Keratinocyte (primary cell): ENCODE measurements at regions not wholly inside any gene's neighbourhood (a gene's known extent, or its start where the extent isn't known, plus 50 kb on each side); places are given as distances from the start of the nearest gene placed in this dataset.

Experiments
- DNase-seq: peaks from one replicate; pipeline ENCODE4 v3.0.0-alpha.2; 2011; ENCODE audit warnings: low read depth, missing footprints, low spot score
- FAIRE-seq: peaks from 2 replicates; lab custom pipeline; 2011; peaks lifted over from hg19 to GRCh38; lab: Jason Lieb, UNC
- H2AFZ ChIP-seq: 2 replicates; pipeline ENCODE4 v1.6.0; 2012; ENCODE audit warnings: low read length, control low read depth, inconsistent platforms; ENCODE audit not compliant: control insufficient read depth
- H3K27ac ChIP-seq: 2 replicates; pipeline ENCODE4 v1.5.1; 2011; ENCODE audit warnings: low read length; ENCODE audit not compliant: control insufficient read depth, insufficient read depth
- H3K27me3 ChIP-seq: 3 replicates; pipeline ENCODE4 v1.6.0; 2011; ENCODE audit warnings: low read length; ENCODE audit not compliant: control insufficient read depth, insufficient read depth; ENCODE audit errors: extremely low read depth
- H3K36me3 ChIP-seq, 2 experiments: 2 replicates in 1 of 2; 3 replicates in 1 of 2; pipeline ENCODE4 v1.5.1; 2011; ENCODE audit warnings: low read length in 2 of 2, mild to moderate bottlenecking in 1 of 2; ENCODE audit not compliant: control insufficient read depth in 2 of 2, insufficient read depth in 2 of 2; ENCODE audit errors: extremely low read depth in 1 of 2
- H3K4me1 ChIP-seq: 3 replicates; pipeline ENCODE4 v1.5.1; 2011; ENCODE audit warnings: low read length; ENCODE audit not compliant: control insufficient read depth, insufficient read depth; ENCODE audit errors: extremely low read depth
- H3K4me2 ChIP-seq: 3 replicates; pipeline ENCODE4 v1.6.0; 2011; ENCODE audit warnings: low read depth, low read length; ENCODE audit not compliant: control insufficient read depth, insufficient read depth; ENCODE audit errors: extremely low read depth
- H3K4me3 ChIP-seq, 3 experiments: fragments of 200-600 bp in 1 of 3; sonication (generic) in 1 of 3; 2 replicates in 2 of 3; 3 replicates in 1 of 3; pipeline ENCODE4 v1.5.1; 2011 to 2016; ENCODE audit warnings: low read length in 3 of 3, mild to moderate bottlenecking in 3 of 3, control low read depth in 2 of 3, inconsistent platforms in 1 of 3, low read depth in 1 of 3, mixed read lengths in 1 of 3, mixed run types in 1 of 3, moderate library complexity in 1 of 3; ENCODE audit not compliant: control insufficient read depth in 2 of 3, insufficient read depth in 2 of 3; ENCODE audit errors: extremely low read depth in 1 of 3
- H3K79me2 ChIP-seq: 2 replicates; pipeline ENCODE4 v1.6.0; 2012; ENCODE audit warnings: low read length; ENCODE audit not compliant: control insufficient read depth, insufficient read depth
- H3K9ac ChIP-seq: 3 replicates; pipeline ENCODE4 v1.6.0; 2011; ENCODE audit warnings: low read length; ENCODE audit not compliant: control insufficient read depth, insufficient read depth; ENCODE audit errors: extremely low read depth
- H3K9me1 ChIP-seq: 3 replicates; pipeline ENCODE4 v1.6.0; 2011; ENCODE audit warnings: low read length; ENCODE audit not compliant: control insufficient read depth, insufficient read depth; ENCODE audit errors: extremely low read depth
- H3K9me3 ChIP-seq: 2 replicates; pipeline ENCODE4 v1.5.1; 2012; ENCODE audit warnings: low read depth, low read length; ENCODE audit not compliant: control insufficient read depth
- H4K20me1 ChIP-seq: 3 replicates; pipeline ENCODE4 v1.6.0; 2011; ENCODE audit warnings: low read length; ENCODE audit not compliant: control insufficient read depth, insufficient read depth; ENCODE audit errors: extremely low read depth
- CTCF ChIP-seq, 3 experiments: IDR thresholded peaks in 1 of 3; conservative IDR thresholded peaks in 1 of 3; optimal IDR thresholded peaks in 1 of 3; 2 replicates in 2 of 3; 3 replicates in 1 of 3; pipeline versions ENCODE3 to v1.5.1; 2011; ENCODE audit warnings: low read length in 3 of 3, mild to moderate bottlenecking in 3 of 3, moderate library complexity in 2 of 3, control low read depth in 1 of 3, inconsistent platforms in 1 of 3; ENCODE audit not compliant: insufficient read depth in 2 of 3; ENCODE audit errors: extremely low read depth in 1 of 3
- EZH2 ChIP-seq: IDR thresholded peaks from one replicate; pipeline ENCODE4 v1.6.1; 2012; ENCODE audit warnings: inconsistent platforms, mild to moderate bottlenecking, low read length, moderate library complexity
- dilution Hi-C: fragments of 300-500 bp; cut with MboI; formaldehyde crosslinking; loops from one replicate; pipeline ENCODE4 v1.7.0; 2020; ENCODE audit warnings: low sequenced_read_pairs; ENCODE audit not compliant: extremely low pct_ligation_motif_present

DNA sequence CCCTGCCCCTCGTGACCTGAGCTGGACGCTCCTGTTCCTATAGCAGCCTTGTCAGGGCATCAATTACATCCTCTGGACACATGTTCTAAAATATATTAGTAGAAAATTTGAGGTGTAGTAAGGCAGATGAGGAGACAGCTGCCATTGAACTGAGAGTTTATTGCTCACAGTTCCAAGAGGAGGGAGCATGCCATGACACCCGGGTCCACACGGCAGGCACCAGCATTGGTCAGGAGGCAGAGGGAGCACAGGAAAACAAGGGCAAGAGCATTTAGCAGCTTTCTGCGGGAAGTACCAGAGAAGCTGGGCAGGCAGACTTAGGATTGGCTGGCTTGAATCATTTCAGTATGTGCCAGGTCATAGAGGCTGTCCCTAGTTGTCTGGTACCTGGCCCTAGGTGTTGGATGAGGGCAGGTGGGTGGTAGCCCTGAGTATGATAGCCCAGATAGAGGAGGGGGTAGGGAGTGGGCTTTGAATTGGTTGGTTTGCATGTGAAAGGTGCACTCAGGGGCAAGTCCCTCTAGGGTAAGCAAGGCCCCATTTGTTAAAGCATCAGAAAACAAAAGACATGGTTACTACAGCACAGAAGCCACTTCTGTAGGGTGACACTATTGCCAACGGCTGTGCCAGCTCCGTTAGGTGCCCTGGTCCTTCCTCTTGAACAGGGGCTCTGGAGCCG is 223.6 kb upstream of the RAB4A start:
- no peaks in the 10 kb centered on the region for H3K79me2 ChIP-seq
- peaks cover 10% of the 10 kb centered on the region for H3K27me3 ChIP-seq
- no peaks in the 10 kb centered on the region for H3K36me3 ChIP-seq
- TF ChIP-seq EZH2 (no peak), CTCF (optimal IDR thresholded peaks at IDR 0.05 in 1 of 3, IDR thresholded peaks at IDR 0.05 in 1 of 3, conservative IDR thresholded peaks at IDR 0.05 in 1 of 3; ENCODE audit: extremely low read depth in 1 of 3, insufficient read depth in 2 of 3, low read length in 3 of 3) (no peak)
- no peak overlapping the region for H2AFZ ChIP-seq
- H3K4me1 ChIP-seq, result no peaks in the 10 kb centered on the region
- no peak overlapping the region for H3K4me3 ChIP-seq
- H3K27ac ChIP-seq, result no peak overlapping the region
- FAIRE-seq, result no peak
- no peak overlapping the region for H3K4me2 ChIP-seq
- dilution Hi-C loops, result no loop called here
- no peaks in the 10 kb centered on the region for H4K20me1 ChIP-seq
- no peak overlapping the region for H3K9ac ChIP-seq
- H3K9me3 ChIP-seq, result no peaks in the 10 kb centered on the region
- no peaks in the 10 kb centered on the region for H3K9me1 ChIP-seq
- DNase-seq, result no peak

DNA sequence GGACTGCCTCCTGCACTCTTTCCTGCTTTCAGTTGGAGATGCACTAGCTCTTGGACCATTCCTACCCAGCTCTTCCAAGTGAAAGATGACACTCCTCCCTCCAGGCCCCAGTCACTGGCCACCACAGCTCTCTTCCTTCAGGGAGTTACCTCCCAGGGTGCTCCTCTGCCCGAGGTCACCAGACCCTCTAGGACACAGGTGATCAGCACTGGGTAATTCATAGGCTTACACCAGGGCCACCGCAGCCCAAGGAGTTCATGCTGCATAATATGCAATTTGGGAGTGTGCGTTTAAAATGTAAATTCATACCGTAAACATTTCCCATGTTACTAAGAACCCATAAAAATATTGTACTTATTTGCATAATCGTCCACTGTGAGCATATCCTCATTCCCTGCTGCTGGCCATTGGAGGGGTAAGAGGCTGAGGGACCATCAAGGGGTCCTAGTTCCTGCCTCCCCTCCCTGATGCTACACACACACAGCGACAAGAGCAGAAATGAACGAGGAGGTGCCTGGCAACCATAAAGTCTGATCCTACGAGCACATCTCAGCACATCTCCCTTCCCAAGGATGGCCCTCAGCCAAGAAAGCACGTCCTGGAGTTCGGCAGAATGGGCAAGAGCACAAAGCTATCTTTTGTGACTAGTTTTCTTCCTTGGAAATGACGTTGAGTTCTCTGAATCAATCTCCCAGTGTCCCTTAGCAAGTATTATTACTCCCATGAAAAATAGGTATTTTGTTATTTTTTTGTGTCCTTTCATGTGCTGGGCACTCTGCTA is 222.9 kb upstream of the RAB4A start:
- H3K9me3 ChIP-seq, result no peaks in the 10 kb centered on the region
- no peak for FAIRE-seq
- no peak for DNase-seq
- H3K27me3 ChIP-seq, result peaks cover 6% of the 10 kb centered on the region
- H3K9ac ChIP-seq, result no peak overlapping the region
- H3K4me2 ChIP-seq, result no peak overlapping the region
- no peaks in the 10 kb centered on the region for H3K79me2 ChIP-seq
- no peaks in the 10 kb centered on the region for H3K9me1 ChIP-seq
- no peaks in the 10 kb centered on the region for H3K4me1 ChIP-seq
- dilution Hi-C loops, result no loop called here
- no peak overlapping the region for H3K4me3 ChIP-seq
- TF ChIP-seq EZH2, result no peak
- TF ChIP-seq CTCF (optimal IDR thresholded peaks at IDR 0.05 in 1 of 3, IDR thresholded peaks at IDR 0.05 in 1 of 3, conservative IDR thresholded peaks at IDR 0.05 in 1 of 3; ENCODE audit: extremely low read depth in 1 of 3, insufficient read depth in 2 of 3, low read length in 3 of 3), result no peak
- H4K20me1 ChIP-seq, result no peaks in the 10 kb centered on the region
- H3K36me3 ChIP-seq, result no peaks in the 10 kb centered on the region
- H3K27ac ChIP-seq, result no peak overlapping the region
- no peak overlapping the region for H2AFZ ChIP-seq
